ENCODE measurements at regions not wholly inside any gene's neighbourhood (a gene's known extent, or its start where the extent isn't known, plus 50 kb on each side); places are given as distances from the start of the nearest gene placed in this dataset.

DNA sequence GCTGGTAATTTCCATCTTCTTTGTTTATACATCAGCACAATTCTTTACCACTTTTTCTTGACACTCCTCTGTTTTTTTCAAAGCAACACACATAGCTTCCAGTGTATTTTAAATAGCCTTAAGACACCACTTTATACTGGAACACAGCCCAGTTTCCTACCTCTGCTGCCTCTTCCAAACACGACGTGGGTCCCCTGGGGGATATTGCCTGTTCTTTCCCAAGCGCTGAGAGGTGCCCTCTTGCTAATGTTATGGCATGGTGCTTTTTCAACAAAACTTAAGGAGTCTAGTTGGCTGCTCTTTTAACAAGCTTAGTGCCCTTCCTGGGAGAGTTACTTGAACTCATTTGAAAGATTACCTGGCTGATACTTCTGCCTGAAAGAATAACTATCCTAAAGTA is 112.7 kb downstream of the OLFM4 start:
- no peak overlapping the region for H3K27ac ChIP-seq (ENCODE audit: low read depth, low read length)
- H3K4me1 ChIP-seq (ENCODE audit: control insufficient read depth in 5 of 5, insufficient read depth in 5 of 5, low read length in 5 of 5) = peaks cover 1 to 30% (median 16%) of the 10 kb centered on the region in 5 donors
- no peaks in the 10 kb centered on the region for H3K36me3 ChIP-seq (ENCODE audit: control insufficient read depth in 5 of 5, insufficient read depth in 5 of 5, low read length in 5 of 5)
- no peaks in the 10 kb centered on the region for H3K9me3 ChIP-seq (ENCODE audit: control insufficient read depth in 5 of 5, low read length in 5 of 5)
- H3K9ac ChIP-seq (ENCODE audit: low read length in 5 of 5) = no peak overlapping the region
- no peak overlapping the region for H3K4me3 ChIP-seq (ENCODE audit: low read depth in 1 of 5, low read length in 5 of 5)
- peaks cover 0 to 2% (median 0%) of the 10 kb centered on the region in 5 donors for H3K27me3 ChIP-seq (ENCODE audit: control insufficient read depth in 5 of 5, insufficient read depth in 4 of 5, low read length in 5 of 5)

DNA sequence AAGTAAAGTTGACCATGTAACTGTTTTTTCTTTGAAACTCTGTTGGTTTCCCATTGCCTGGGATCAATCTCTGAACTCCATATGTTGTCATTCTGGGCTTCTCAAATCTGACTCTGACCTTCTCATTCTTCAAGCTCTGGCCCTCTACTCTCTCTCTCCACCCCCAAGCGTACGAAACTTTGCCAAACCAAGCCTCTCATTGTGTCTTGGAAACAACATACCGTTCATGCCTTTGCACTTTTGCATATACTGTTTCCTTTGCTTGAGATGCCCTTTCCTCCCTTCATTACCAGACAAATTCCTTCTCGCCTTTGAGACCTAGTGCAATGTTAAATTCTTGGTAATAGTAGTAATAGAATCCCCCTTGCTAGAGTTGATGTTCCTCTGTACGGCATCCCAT is 113.7 kb downstream of the OLFM4 start:
- Histone ChIP-seq H3K36me3 (ENCODE audit: control insufficient read depth in 5 of 5, insufficient read depth in 5 of 5, low read length in 5 of 5) (no peaks in the 10 kb centered on the region), H3K9me3 (ENCODE audit: control insufficient read depth in 5 of 5, low read length in 5 of 5) (no peaks in the 10 kb centered on the region), H3K9ac (ENCODE audit: low read length in 5 of 5) (no peak overlapping the region), H3K27me3 (ENCODE audit: control insufficient read depth in 5 of 5, insufficient read depth in 4 of 5, low read length in 5 of 5) (peaks cover 0 to 2% (median 0%) of the 10 kb centered on the region in 5 donors), H3K4me3 (ENCODE audit: low read depth in 1 of 5, low read length in 5 of 5) (no peak overlapping the region), H3K27ac (ENCODE audit: low read depth, low read length) (no peak overlapping the region), H3K4me1 (ENCODE audit: control insufficient read depth in 5 of 5, insufficient read depth in 5 of 5, low read length in 5 of 5) (peaks cover 1 to 20% (median 16%) of the 10 kb centered on the region in 5 donors)

DNA sequence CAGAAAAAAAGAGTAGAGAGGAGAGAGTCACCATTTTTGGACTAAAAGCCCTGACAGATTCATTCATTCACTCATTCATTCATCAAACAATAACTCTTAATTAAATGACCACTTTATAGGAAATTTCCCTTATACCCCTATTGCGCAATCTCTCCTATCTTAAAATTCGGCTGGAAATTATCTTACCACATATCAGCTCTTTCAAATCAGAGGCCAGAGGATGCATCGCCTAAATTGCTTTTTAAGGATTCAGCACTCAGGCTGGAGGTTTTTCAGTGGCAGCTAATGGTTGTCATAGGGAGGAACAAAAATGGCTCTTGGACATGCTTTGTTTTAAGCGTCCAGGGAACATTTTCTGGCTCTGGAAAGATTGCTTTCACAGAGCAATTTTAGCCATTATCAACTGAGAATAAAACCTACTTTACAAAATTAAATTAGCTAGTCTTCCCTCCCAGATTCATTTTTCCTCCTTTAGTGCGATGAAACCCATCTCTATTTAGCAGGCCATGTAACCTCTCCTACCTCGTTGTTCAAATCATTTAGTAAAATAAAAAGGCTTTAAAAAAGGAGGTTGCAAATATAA is 115.2 kb downstream of the OLFM4 start:
- H3K36me3 ChIP-seq (ENCODE audit: control insufficient read depth in 5 of 5, insufficient read depth in 5 of 5, low read length in 5 of 5) = no peaks in the 10 kb centered on the region
- H3K27ac ChIP-seq (ENCODE audit: low read depth, low read length) = no peak overlapping the region
- peaks cover 0 to 5% (median 4%) of the 10 kb centered on the region in 5 donors for H3K4me1 ChIP-seq (ENCODE audit: control insufficient read depth in 5 of 5, insufficient read depth in 5 of 5, low read length in 5 of 5)
- H3K27me3 ChIP-seq (ENCODE audit: control insufficient read depth in 5 of 5, insufficient read depth in 4 of 5, low read length in 5 of 5) = peaks cover 0 to 2% (median 0%) of the 10 kb centered on the region in 5 donors
- H3K9me3 ChIP-seq (ENCODE audit: control insufficient read depth in 5 of 5, low read length in 5 of 5) = no peaks in the 10 kb centered on the region
- H3K4me3 ChIP-seq (ENCODE audit: low read depth in 1 of 5, low read length in 5 of 5) = no peak overlapping the region
- no peak overlapping the region for H3K9ac ChIP-seq (ENCODE audit: low read length in 5 of 5)

DNA sequence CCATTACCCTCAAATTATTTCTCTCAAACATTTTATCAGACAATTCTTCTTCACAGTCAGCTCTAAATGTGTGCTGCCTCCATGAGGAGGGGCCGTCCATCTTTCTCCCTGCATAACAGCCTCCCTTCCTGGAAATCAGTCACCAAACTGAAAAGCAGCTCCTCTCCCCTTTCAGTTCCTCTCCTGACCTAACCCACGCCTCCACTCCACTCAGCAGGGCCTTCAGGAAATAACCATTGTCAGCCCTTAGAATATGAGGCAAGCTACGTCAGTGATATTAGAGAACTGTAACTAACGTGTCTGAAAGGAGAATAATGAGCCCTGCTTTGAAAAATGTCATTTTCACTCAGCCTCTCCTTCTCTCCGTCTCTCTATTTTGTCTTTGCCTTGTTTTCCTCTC is 116.2 kb downstream of the OLFM4 start:
- Histone ChIP-seq H3K27ac (ENCODE audit: low read depth, low read length) (no peak overlapping the region), H3K27me3 (ENCODE audit: control insufficient read depth in 5 of 5, insufficient read depth in 4 of 5, low read length in 5 of 5) (peaks cover 0 to 2% (median 0%) of the 10 kb centered on the region in 5 donors), H3K9ac (ENCODE audit: low read length in 5 of 5) (no peak overlapping the region), H3K4me1 (ENCODE audit: control insufficient read depth in 5 of 5, insufficient read depth in 5 of 5, low read length in 5 of 5) (no peaks in the 10 kb centered on the region), H3K4me3 (ENCODE audit: low read depth in 1 of 5, low read length in 5 of 5) (no peak overlapping the region), H3K36me3 (ENCODE audit: control insufficient read depth in 5 of 5, insufficient read depth in 5 of 5, low read length in 5 of 5) (no peaks in the 10 kb centered on the region), H3K9me3 (ENCODE audit: control insufficient read depth in 5 of 5, low read length in 5 of 5) (no peaks in the 10 kb centered on the region)

DNA sequence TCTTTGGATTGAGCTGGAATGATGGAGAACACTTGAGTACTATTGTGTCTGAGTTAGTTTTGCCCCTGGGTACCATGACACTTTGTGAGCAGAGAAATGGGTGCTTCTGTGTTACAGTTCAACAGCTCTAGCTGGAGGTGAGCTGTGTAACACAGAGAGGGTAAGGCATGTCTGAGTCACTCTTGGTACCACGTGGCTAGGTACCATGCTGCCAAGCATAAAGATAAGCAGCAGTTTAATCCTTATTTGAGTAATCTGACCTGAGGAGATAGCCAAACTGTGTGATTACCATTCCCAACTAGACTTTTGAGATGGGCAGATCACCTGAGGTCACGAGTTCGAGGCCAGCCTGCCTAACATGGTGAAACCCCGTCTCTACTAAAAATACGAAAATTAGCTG is 122.0 kb downstream of the OLFM4 start:
- Histone ChIP-seq H3K27ac (ENCODE audit: low read depth, low read length) (no peak overlapping the region), H3K4me3 (ENCODE audit: low read depth in 1 of 5, low read length in 5 of 5) (no peak overlapping the region), H3K27me3 (ENCODE audit: control insufficient read depth in 5 of 5, insufficient read depth in 4 of 5, low read length in 5 of 5) (peaks cover 0 to 5% (median 2%) of the 10 kb centered on the region in 5 donors), H3K4me1 (ENCODE audit: control insufficient read depth in 5 of 5, insufficient read depth in 5 of 5, low read length in 5 of 5) (no peaks in the 10 kb centered on the region), H3K9ac (ENCODE audit: low read length in 5 of 5) (no peak overlapping the region), H3K9me3 (ENCODE audit: control insufficient read depth in 5 of 5, low read length in 5 of 5) (no peaks in the 10 kb centered on the region), H3K36me3 (ENCODE audit: control insufficient read depth in 5 of 5, insufficient read depth in 5 of 5, low read length in 5 of 5) (no peaks in the 10 kb centered on the region)

DNA sequence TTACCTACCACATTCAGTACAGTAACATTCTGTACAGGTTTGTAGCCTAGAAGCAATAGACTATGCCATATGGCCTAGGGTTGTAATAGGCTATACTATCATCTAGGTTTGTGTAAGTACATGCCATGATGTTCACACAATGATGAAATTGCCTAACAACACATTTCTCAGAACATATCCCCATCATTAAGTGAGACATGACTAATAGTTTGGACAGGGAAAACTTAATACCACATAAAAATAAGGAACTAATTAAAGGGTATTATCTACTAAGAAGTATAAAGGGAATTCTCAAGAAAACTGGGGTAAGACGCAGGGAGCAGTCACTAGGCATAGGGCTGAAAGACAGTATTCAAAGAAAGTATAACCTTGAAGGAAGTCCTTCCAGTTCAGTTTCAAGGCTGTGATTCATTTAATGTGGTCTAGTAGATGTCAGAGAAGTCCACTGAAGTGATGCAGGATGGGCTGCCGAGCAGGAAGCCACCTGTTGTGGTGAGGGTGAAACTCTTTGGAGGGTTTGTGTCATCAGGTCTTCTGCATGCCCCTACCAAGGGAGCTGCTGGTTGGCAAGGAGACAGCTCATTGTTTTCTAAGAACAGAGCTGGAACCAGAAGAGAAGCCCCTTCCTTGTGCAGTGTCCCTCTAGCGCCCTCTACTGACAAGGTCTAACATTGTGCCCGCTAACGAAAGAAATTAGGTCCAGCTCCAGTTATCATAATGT is 122.9 kb downstream of the OLFM4 start:
- H3K36me3 ChIP-seq (ENCODE audit: control insufficient read depth in 5 of 5, insufficient read depth in 5 of 5, low read length in 5 of 5) = no peaks in the 10 kb centered on the region
- H3K9me3 ChIP-seq (ENCODE audit: control insufficient read depth in 5 of 5, low read length in 5 of 5) = no peaks in the 10 kb centered on the region
- no peak overlapping the region for H3K27ac ChIP-seq (ENCODE audit: low read depth, low read length)
- H3K27me3 ChIP-seq (ENCODE audit: control insufficient read depth in 5 of 5, insufficient read depth in 4 of 5, low read length in 5 of 5) = peaks cover 0 to 5% (median 2%) of the 10 kb centered on the region in 5 donors
- H3K4me1 ChIP-seq (ENCODE audit: control insufficient read depth in 5 of 5, insufficient read depth in 5 of 5, low read length in 5 of 5) = no peaks in the 10 kb centered on the region
- H3K9ac ChIP-seq (ENCODE audit: low read length in 5 of 5) = no peak overlapping the region
- no peak overlapping the region for H3K4me3 ChIP-seq (ENCODE audit: low read depth in 1 of 5, low read length in 5 of 5)

DNA sequence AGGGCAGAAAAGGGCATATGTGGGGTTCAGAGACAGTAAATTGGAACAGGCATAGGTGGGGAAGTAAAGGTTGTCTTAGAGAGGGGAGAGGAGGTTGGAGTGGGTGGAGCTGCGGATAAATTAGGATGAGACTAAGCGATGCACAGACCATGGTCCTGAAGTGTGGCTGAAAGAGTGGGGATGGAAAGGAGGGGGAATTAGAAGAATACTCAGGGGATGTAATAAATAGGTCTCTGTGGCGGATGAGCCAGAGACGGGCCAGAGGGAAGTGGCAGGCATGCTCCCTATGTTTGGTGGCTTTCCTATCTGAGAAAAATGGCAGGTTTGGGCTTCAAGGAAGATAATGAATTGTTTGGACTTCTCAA is 123.4 kb downstream of the OLFM4 start:
- Histone ChIP-seq H3K27me3 (ENCODE audit: control insufficient read depth in 5 of 5, insufficient read depth in 4 of 5, low read length in 5 of 5) (peaks cover 0 to 5% (median 2%) of the 10 kb centered on the region in 5 donors), H3K9me3 (ENCODE audit: control insufficient read depth in 5 of 5, low read length in 5 of 5) (no peaks in the 10 kb centered on the region), H3K36me3 (ENCODE audit: control insufficient read depth in 5 of 5, insufficient read depth in 5 of 5, low read length in 5 of 5) (no peaks in the 10 kb centered on the region), H3K9ac (ENCODE audit: low read length in 5 of 5) (no peak overlapping the region), H3K27ac (ENCODE audit: low read depth, low read length) (no peak overlapping the region), H3K4me3 (ENCODE audit: low read depth in 1 of 5, low read length in 5 of 5) (no peak overlapping the region), H3K4me1 (ENCODE audit: control insufficient read depth in 5 of 5, insufficient read depth in 5 of 5, low read length in 5 of 5) (no peaks in the 10 kb centered on the region)

DNA sequence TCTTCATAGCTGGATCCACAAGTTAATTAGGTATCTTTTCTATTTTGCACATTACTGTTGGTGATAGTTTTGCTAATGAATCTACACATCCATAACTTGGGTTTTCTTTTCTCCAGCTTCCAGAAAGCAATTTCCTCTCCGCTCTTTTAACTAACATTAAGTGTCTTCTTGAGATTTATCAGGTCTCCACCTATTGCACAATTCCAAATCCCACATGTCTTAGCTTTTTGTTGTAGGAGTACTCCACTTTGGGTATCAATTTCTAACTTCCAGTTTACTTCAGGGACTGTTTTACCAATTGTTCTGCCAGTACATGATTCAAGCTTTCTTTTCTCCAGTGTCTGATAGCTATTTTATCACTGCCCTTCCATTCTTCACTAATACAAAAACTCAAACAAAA is 129.6 kb downstream of the OLFM4 start:
- H3K27me3 ChIP-seq (ENCODE audit: control insufficient read depth in 5 of 5, insufficient read depth in 4 of 5, low read length in 5 of 5) = peaks cover 0 to 5% (median 3%) of the 10 kb centered on the region in 5 donors
- H3K9ac ChIP-seq (ENCODE audit: low read length in 5 of 5) = no peak overlapping the region
- H3K4me3 ChIP-seq (ENCODE audit: low read depth in 1 of 5, low read length in 5 of 5) = no peak overlapping the region
- no peaks in the 10 kb centered on the region for H3K4me1 ChIP-seq (ENCODE audit: control insufficient read depth in 5 of 5, insufficient read depth in 5 of 5, low read length in 5 of 5)
- H3K27ac ChIP-seq (ENCODE audit: low read depth, low read length) = no peak overlapping the region
- H3K36me3 ChIP-seq (ENCODE audit: control insufficient read depth in 5 of 5, insufficient read depth in 5 of 5, low read length in 5 of 5) = no peaks in the 10 kb centered on the region
- H3K9me3 ChIP-seq (ENCODE audit: control insufficient read depth in 5 of 5, low read length in 5 of 5) = peaks cover 0 to 3% (median 0%) of the 10 kb centered on the region in 5 donors

DNA sequence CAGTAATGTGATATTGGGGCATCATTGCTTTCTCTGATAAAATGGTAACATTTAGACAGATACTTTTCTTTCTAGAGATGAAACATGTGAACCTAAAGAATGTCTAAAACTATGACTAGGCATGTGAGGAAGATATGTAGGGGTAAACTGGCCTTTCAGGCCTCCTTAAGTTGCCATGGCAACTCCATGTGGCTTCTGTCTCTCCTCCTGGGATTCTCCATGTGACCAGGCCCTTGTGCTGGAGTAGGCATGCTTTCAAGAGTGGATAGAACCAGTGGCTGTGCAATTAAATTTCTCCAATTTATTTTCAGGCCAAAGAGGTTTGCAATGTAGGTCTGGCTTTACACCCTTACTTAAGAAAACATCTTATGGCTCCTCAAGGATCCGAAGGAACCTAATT is 130.8 kb downstream of the OLFM4 start:
- Histone ChIP-seq H3K4me1 (ENCODE audit: control insufficient read depth in 5 of 5, insufficient read depth in 5 of 5, low read length in 5 of 5) (no peaks in the 10 kb centered on the region), H3K4me3 (ENCODE audit: low read depth in 1 of 5, low read length in 5 of 5) (no peak overlapping the region), H3K9ac (ENCODE audit: low read length in 5 of 5) (no peak overlapping the region), H3K27me3 (ENCODE audit: control insufficient read depth in 5 of 5, insufficient read depth in 4 of 5, low read length in 5 of 5) (peaks cover 0 to 5% (median 0%) of the 10 kb centered on the region in 5 donors), H3K9me3 (ENCODE audit: control insufficient read depth in 5 of 5, low read length in 5 of 5) (peaks cover 0 to 3% (median 0%) of the 10 kb centered on the region in 5 donors), H3K27ac (ENCODE audit: low read depth, low read length) (no peak overlapping the region), H3K36me3 (ENCODE audit: control insufficient read depth in 5 of 5, insufficient read depth in 5 of 5, low read length in 5 of 5) (no peaks in the 10 kb centered on the region)

DNA sequence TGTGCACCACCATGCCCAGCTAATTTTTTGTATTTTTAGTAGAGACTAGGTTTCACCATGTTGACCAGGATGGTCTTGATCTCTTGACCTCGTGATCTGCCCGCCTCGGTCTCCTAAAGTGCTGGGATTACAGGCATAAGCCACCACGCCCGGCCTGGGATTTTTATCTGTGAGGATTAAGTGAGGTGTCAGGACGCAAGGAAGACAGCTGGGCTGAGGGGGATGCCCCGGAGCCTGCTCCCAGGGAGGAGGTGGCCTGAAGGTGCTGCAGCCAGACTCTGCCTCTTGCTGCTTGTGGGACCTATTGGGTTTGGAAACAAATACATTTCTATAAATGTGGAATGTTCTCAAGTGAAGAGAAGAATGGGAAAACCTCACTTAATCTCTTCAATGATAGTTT is 131.6 kb downstream of the OLFM4 start:
- Histone ChIP-seq H3K9ac (ENCODE audit: low read length in 5 of 5) (no peak overlapping the region), H3K9me3 (ENCODE audit: control insufficient read depth in 5 of 5, low read length in 5 of 5) (peaks cover 0 to 3% (median 0%) of the 10 kb centered on the region in 5 donors), H3K36me3 (ENCODE audit: control insufficient read depth in 5 of 5, insufficient read depth in 5 of 5, low read length in 5 of 5) (no peaks in the 10 kb centered on the region), H3K4me3 (ENCODE audit: low read depth in 1 of 5, low read length in 5 of 5) (no peak overlapping the region), H3K27me3 (ENCODE audit: control insufficient read depth in 5 of 5, insufficient read depth in 4 of 5, low read length in 5 of 5) (peaks cover 0 to 5% (median 0%) of the 10 kb centered on the region in 5 donors), H3K4me1 (ENCODE audit: control insufficient read depth in 5 of 5, insufficient read depth in 5 of 5, low read length in 5 of 5) (no peaks in the 10 kb centered on the region), H3K27ac (ENCODE audit: low read depth, low read length) (no peak overlapping the region)
